Epithelial cell of proximal tubule (primary cell): ENCODE measurements at regions not wholly inside any gene's neighbourhood (a gene's known extent, or its start where the extent isn't known, plus 50 kb on each side); places are given as distances from the start of the nearest gene placed in this dataset.
"Not testable (repeated sequence)": the region's sequence is repeated elsewhere in the genome, so short reads cannot be mapped to it uniquely, and the experiment has no call there.

Experiments
- DNase-seq: peaks from one replicate; pipeline ENCODE4 v3.0.0-alpha.2; 2011; ENCODE audit warnings: low read depth
- H3K4me3 ChIP-seq: 2 replicates; pipeline ENCODE4 v1.5.1; 2011; ENCODE audit warnings: low read depth, mild to moderate bottlenecking, low read length
- CTCF ChIP-seq: conservative IDR thresholded peaks from 2 replicates; pipeline ENCODE4 v1.5.1; 2012; ENCODE audit warnings: low read depth, mild to moderate bottlenecking, low read length

GRCh38 chr13:83672612-83673011, 209.7 kb downstream of the SLITRK1 start:
- no peak for DNase-seq
- H3K4me3 ChIP-seq, result no peak overlapping the region
- TF ChIP-seq CTCF, result no peak

- no peak for TF ChIP-seq CTCF
- no peak overlapping the region for H3K4me3 ChIP-seq
- no peak for DNase-seq
Measured at GRCh38 chr13:83667606-83668005, 214.7 kb downstream of the SLITRK1 start.

GRCh38 chr13:83666141-83666540, 216.1 kb downstream of the SLITRK1 start:
- TF ChIP-seq CTCF, result no peak
- DNase-seq, result no peak
- no peak overlapping the region for H3K4me3 ChIP-seq

GRCh38 chr13:83657281-83657680, 225.0 kb downstream of the SLITRK1 start:
- no peak for TF ChIP-seq CTCF
- no peak overlapping the region for H3K4me3 ChIP-seq
- DNase-seq, result no peak

DNA sequence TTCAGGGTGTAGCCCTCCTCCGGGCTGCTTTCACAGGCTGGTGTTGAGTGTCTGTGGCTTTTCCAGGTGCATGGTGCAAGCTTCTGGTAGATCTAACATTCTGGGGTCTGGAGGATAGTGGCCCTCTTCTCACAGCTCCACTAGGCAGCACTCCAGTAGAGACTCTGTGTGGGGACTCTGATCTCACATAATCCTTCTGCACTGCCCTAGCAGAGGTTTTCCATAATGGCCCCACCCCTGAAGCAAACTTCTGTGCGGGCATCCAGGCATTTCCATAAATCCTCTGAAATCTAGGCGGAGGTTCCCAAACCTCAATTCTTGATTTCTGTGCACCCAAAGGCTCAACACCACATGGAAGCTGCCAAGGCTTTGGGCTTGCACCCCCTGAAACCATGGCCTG, 239.7 kb downstream of the SLITRK1 start:
- H3K4me3 ChIP-seq, DNase-seq: not testable (repeated sequence)

DNA sequence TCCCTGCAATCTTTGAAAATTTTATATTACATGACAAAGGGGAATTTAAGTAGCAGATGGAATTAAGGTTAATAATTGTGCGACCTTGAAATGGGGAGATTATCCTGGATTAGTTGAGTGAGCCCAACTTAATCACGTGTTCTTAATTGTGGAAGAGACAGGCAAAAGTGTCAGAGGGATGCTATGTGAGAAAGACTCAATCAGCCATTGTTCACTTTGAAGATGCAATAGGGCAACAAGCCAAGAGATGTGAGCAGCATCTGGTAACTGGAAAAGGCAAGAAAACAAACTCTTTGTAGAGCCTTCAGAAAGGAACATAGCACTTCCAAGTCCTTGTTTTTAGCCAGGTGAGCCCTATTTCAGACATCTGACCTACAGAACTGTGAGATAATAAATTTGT, 247.7 kb downstream of the SLITRK1 start:
- H3K4me3 ChIP-seq, result no peak overlapping the region
- no peak for TF ChIP-seq CTCF
- DNase-seq, result no peak

DNA sequence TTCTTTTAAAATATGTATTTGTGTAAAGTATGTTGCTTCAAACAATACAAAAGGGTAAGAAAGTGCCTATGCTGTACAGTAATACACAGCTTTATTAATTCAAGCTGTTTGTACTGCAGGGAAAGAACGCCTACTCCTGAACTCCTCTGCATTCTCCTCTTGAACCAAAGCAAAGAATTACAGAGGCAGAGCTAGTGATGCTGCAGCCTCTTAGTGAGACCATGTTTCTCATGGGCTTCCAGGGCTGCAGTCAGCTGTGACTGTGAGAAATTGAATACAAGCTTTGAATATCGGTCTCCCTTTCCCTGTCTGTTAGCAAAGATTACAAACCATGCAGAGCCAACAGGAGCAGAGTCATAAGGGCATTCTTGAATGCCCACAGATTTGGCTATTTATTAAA, 248.5 kb downstream of the SLITRK1 start:
- no peak overlapping the region for H3K4me3 ChIP-seq
- no peak for TF ChIP-seq CTCF
- DNase-seq, result no peak

DNA sequence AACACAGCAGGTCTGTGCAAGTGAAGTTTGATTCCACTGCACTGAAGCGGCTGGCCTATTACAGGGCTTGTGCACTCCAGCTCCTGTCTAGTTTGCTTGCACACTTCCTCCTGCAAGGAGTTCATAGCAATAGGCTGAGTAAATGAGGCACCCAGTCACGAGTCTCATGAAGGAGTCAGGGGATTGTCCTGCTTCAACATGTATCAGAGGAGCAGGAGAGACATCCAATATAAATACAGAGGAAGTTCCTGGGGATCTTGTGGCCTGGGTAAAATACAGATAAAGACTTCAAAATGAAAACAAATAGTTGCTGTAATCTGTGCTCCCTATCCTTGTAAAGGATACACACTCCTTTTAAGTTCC, 259.9 kb downstream of the SLITRK1 start:
- no peak for TF ChIP-seq CTCF
- no peak for DNase-seq
- H3K4me3 ChIP-seq, result no peak overlapping the region
